CD14-positive monocyte (primary cell): ENCODE measurements at regions not wholly inside any gene's neighbourhood (a gene's known extent, or its start where the extent isn't known, plus 50 kb on each side); places are given as distances from the start of the nearest gene placed in this dataset.

Experiments used
- DNase-seq, 3 donors: peaks; one replicate each; pipeline ENCODE4 v3.0.0-alpha.2; 2011 to 2022
- H2AFZ ChIP-seq: 2 replicates; pipeline ENCODE4 v1.6.0; 2012; ENCODE audit warnings: mild to moderate bottlenecking, low read depth, low read length, inconsistent platforms; ENCODE audit not compliant: insufficient read depth, poor library complexity, severe bottlenecking
- H3K27ac ChIP-seq, 2 donors: 1 replicate in 1 of 2; 2 replicates in 1 of 2; pipeline ENCODE4 v1.5.1; 2012 to 2013; ENCODE audit warnings: low read length in 2 of 2, control low read depth in 1 of 2, inconsistent platforms in 1 of 2, low read depth in 1 of 2, mild to moderate bottlenecking in 1 of 2
- H3K27me3 ChIP-seq, 2 donors: one replicate each; pipeline versions ENCODE4 v1.6.0 to v1.6.1; 2011 to 2013; ENCODE audit warnings: low read length in 2 of 2; ENCODE audit not compliant: control insufficient read depth in 2 of 2, insufficient read depth in 2 of 2
- H3K36me3 ChIP-seq, 2 donors: replicated peaks in 1 of 2; 1 replicate in 1 of 2; 2 replicates in 1 of 2; pipeline versions ENCODE4 v1.5.1 to v1.6.1; 2012 to 2013; ENCODE audit warnings: low read length in 2 of 2, control low read depth in 1 of 2, inconsistent platforms in 1 of 2, mild to moderate bottlenecking in 1 of 2; ENCODE audit not compliant: insufficient read depth in 2 of 2, control insufficient read depth in 1 of 2
- H3K4me1 ChIP-seq, 2 donors: 1 replicate in 1 of 2; 2 replicates in 1 of 2; pipeline versions ENCODE4 v1.5.1 to v1.6.1; 2012 to 2013; ENCODE audit warnings: low read length in 2 of 2, control low read depth in 1 of 2, inconsistent platforms in 1 of 2, mild to moderate bottlenecking in 1 of 2, moderate library complexity in 1 of 2; ENCODE audit not compliant: insufficient read depth in 2 of 2, control insufficient read depth in 1 of 2
- H3K4me2 ChIP-seq: replicated peaks from 2 replicates; pipeline ENCODE3; 2012; ENCODE audit warnings: low read length, moderate library complexity, mild to moderate bottlenecking; ENCODE audit not compliant: poor library complexity, severe bottlenecking; ENCODE audit errors: extremely low read depth
- H3K4me3 ChIP-seq, 3 experiments: fragments of 200-600 bp in 1 of 3; sonication (generic) in 1 of 3; replicated peaks in 1 of 3; 1 replicate in 2 of 3; 2 replicates in 1 of 3; pipeline ENCODE4 v1.5.1; 2011 to 2013; ENCODE audit warnings: low read length in 3 of 3, mild to moderate bottlenecking in 3 of 3, control low read depth in 2 of 3, low read depth in 2 of 3, inconsistent platforms in 1 of 3, moderate library complexity in 1 of 3
- H3K79me2 ChIP-seq: 2 replicates; pipeline ENCODE4 v1.6.0; 2012; ENCODE audit warnings: mild to moderate bottlenecking, control low read depth, inconsistent platforms, low read length, moderate library complexity; ENCODE audit not compliant: insufficient read depth
- H3K9ac ChIP-seq: 2 replicates; pipeline ENCODE4 v1.6.0; 2017; ENCODE audit warnings: low read length, mild to moderate bottlenecking; ENCODE audit not compliant: insufficient read depth, poor library complexity, severe bottlenecking
- H3K9me3 ChIP-seq, 2 donors: replicated peaks in 1 of 2; 1 replicate in 1 of 2; 2 replicates in 1 of 2; pipeline versions ENCODE4 v1.5.1 to v1.6.1; 2012 to 2013; ENCODE audit warnings: low read length in 2 of 2, control low read depth in 1 of 2; ENCODE audit not compliant: control insufficient read depth in 1 of 2, insufficient read depth in 1 of 2
- H4K20me1 ChIP-seq: 2 replicates; pipeline ENCODE4 v1.6.0; 2012; ENCODE audit warnings: mild to moderate bottlenecking, low read length, control low read depth, moderate library complexity; ENCODE audit not compliant: insufficient read depth
- H3K27ac Mint-ChIP-seq, 7 donors: one replicate each; pipeline ENCODE4 v1.8.0; 2020; ENCODE audit warnings: mild to moderate bottlenecking in 7 of 7, mixed read lengths in 7 of 7, moderate library complexity in 6 of 7, inconsistent platforms in 2 of 7
- H3K27me3 Mint-ChIP-seq, 3 donors: one replicate each; pipeline ENCODE4 v1.8.0; 2021 to 2022; ENCODE audit warnings: low read depth in 3 of 3, mild to moderate bottlenecking in 3 of 3, mixed read lengths in 3 of 3, moderate library complexity in 3 of 3, inconsistent platforms in 1 of 3
- H3K36me3 Mint-ChIP-seq, 2 donors: one replicate each; pipeline ENCODE4 v1.8.0; 2020; ENCODE audit warnings: mixed read lengths in 2 of 2, inconsistent platforms in 1 of 2, mild to moderate bottlenecking in 1 of 2
- H3K4me1 Mint-ChIP-seq: one replicate; pipeline ENCODE4 v1.8.0; 2020; ENCODE audit warnings: mild to moderate bottlenecking, mixed read lengths
- H3K4me3 Mint-ChIP-seq, 2 donors: one replicate each; pipeline ENCODE4 v1.8.0; 2020; ENCODE audit warnings: mild to moderate bottlenecking in 2 of 2, mixed read lengths in 2 of 2, moderate library complexity in 1 of 2
- H3K9me3 Mint-ChIP-seq, 7 donors: one replicate each; pipeline ENCODE4 v1.8.0; 2020 to 2022; ENCODE audit warnings: mixed read lengths in 7 of 7, mild to moderate bottlenecking in 6 of 7, moderate library complexity in 6 of 7, inconsistent platforms in 2 of 7
- CTCF ChIP-seq: fragments of 200-600 bp; IDR thresholded peaks from one replicate; pipeline ENCODE4 v1.8.0; 2022; ENCODE audit warnings: antibody characterized with exemption, mild to moderate bottlenecking
- WGBS: methylation state at CpG from one replicate; pipeline ENCODE4 v1.1.5; 2013; ENCODE audit warnings: missing lambda C conversion rate; ENCODE audit not compliant: insufficient coverage; 5-methylcytosine and 5-hydroxymethylcytosine counted together
- intact Hi-C, 2 donors: fragments of 100-400 bp; cut with micrococcal nuclease; formaldehyde crosslinking; loops; one replicate each; pipeline versions ENCODE4 v1.15.0 to v1.15.1; 2023

GRCh38 chr2:109710505-109711229, 83.4 kb upstream of the RGPD5 start:
- Mint-ChIP-seq H3K27me3 (peaks cover 0 to 11% (median 2%) of the 10 kb centered on the region in 3 donors), H3K4me1 (no peaks in the 10 kb centered on the region), H3K27ac (peak overlapping the region in 2 of 7 donors; percentile 5 to 51), H3K4me3 (no peak overlapping the region), H3K36me3 (no peaks in the 10 kb centered on the region), H3K9me3 (peaks cover 0 to 3% (median 0%) of the 10 kb centered on the region in 7 donors)
- no peak for TF ChIP-seq CTCF
- DNase-seq: no peak
- Histone ChIP-seq H2AFZ (no peak overlapping the region), H3K9me3 (no peaks in the 10 kb centered on the region), H3K36me3 (no peaks in the 10 kb centered on the region), H3K79me2 (no peaks in the 10 kb centered on the region), H3K4me1 (no peaks in the 10 kb centered on the region), H3K4me3 (no peak overlapping the region), H3K27me3 (no peaks in the 10 kb centered on the region), H3K27ac (no peak overlapping the region), H3K4me2 (no peak overlapping the region), H4K20me1 (no peaks in the 10 kb centered on the region), H3K9ac (no peak overlapping the region)
- 90% methylated on average over 7 of the region's 7 CpGs for WGBS
- intact Hi-C loops: no loop called here

GRCh38 chr2:109711230-109712122, 82.6 kb upstream of the RGPD5 start:
- Histone ChIP-seq H4K20me1 (no peaks in the 10 kb centered on the region), H3K27me3 (no peaks in the 10 kb centered on the region), H3K36me3 (no peaks in the 10 kb centered on the region), H3K4me3 (no peak overlapping the region), H3K79me2 (no peaks in the 10 kb centered on the region), H3K9me3 (no peaks in the 10 kb centered on the region), H3K4me1 (no peaks in the 10 kb centered on the region), H3K27ac (no peak overlapping the region), H3K9ac (no peak overlapping the region), H2AFZ (no peak overlapping the region), H3K4me2 (no peak overlapping the region)
- H3K27me3 Mint-ChIP-seq: peaks cover 0 to 6% (median 2%) of the 10 kb centered on the region in 3 donors
- DNase-seq: no peak
- 77% methylated on average over 11 of the region's 11 CpGs for WGBS
- peaks cover 0 to 4% (median 0%) of the 10 kb centered on the region in 7 donors for H3K9me3 Mint-ChIP-seq
- TF ChIP-seq CTCF: no peak
- peak overlapping the region in 1 of 7 donors; percentile 54 for H3K27ac Mint-ChIP-seq
- intact Hi-C loops: loop anchor here in 1 of 2 donors (2.0 kb wide), 1 partner anchor 165 kb away; no protein-coding TSS in a partner anchor
- no peaks in the 10 kb centered on the region for H3K36me3 Mint-ChIP-seq
- H3K4me3 Mint-ChIP-seq: no peak overlapping the region
- no peaks in the 10 kb centered on the region for H3K4me1 Mint-ChIP-seq
